Activated CD8-positive, alpha-beta memory T cell treated with anti-CD3 and anti-CD28 coated beads, Interleukin-2, amount 50 U/mL, for 24 hours (primary cell): ENCODE measurements at regions not wholly inside any gene's neighbourhood (a gene's known extent, or its start where the extent isn't known, plus 50 kb on each side); places are given as distances from the start of the nearest gene placed in this dataset.
A peak's percentile ranks its signal among the peaks of the same experiment; 100 is the strongest.
"Not testable (repeated sequence)": the region's sequence is repeated elsewhere in the genome, so short reads cannot be mapped to it uniquely, and the experiment has no call there.

Experiments used
- DNase-seq: peaks from one replicate; pipeline ENCODE4 v3.0.0-alpha.2; 2020; ENCODE audit errors: extremely low read depth

GRCh38 chr17:36695710-36696109 lies 94.3 kb downstream of the MRM1 start:
- DNase-seq: not testable (repeated sequence)

DNA sequence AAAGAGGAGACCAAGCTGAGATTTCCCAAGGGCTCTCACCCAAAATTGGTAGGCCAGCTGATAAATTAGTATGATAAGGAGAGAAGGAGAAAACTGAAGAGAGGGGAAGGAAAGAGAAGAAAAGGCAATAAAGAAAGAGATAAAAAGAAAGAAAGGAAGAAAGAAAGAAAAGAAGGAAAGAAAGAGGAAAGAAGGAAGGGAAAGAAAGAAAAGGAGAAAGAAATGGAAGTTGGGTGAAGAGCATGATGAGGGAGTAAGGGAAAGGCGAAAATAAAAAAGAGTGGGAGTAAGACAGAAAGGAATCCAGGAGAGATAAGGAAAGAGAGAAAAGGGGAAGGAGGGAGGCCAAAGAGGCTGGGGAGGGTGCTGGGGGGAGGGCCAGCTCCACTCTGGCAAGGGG lies 95.4 kb downstream of the MRM1 start:
- no peak for DNase-seq

DNA sequence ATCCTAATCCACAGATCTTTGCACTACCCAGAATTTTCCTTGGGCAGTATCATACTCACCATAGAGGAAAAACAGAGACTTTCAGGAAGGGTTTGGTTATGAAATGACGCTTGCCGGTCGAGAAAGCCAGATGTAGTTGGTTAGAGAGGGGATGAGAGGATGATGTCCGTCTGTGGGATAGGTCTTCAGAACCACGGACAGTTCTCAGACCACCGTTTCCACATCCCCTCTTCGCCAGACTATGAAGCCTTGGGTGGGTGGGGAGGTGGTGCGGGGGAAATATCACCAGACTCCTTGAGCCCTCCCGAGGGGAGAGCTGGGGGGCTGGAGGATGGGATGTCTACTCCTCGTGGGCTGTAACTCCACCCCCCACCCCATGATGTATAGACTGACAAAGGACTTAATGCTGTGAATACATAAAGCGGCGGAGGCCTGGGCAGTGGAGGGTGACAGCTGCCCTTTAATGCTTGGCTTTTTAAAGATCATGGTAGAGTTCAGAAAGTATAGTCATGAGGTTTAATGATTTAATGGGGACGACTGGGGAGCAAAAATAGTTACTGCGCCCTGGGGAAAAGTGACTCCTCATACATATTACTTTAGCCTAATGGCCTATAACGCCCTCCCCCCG lies 96.6 kb downstream of the MRM1 start:
- DNase-seq: no peak

- DNase-seq: no peak
Observed at GRCh38 chr17:36701429-36702099, 100.2 kb downstream of the MRM1 start.

DNA sequence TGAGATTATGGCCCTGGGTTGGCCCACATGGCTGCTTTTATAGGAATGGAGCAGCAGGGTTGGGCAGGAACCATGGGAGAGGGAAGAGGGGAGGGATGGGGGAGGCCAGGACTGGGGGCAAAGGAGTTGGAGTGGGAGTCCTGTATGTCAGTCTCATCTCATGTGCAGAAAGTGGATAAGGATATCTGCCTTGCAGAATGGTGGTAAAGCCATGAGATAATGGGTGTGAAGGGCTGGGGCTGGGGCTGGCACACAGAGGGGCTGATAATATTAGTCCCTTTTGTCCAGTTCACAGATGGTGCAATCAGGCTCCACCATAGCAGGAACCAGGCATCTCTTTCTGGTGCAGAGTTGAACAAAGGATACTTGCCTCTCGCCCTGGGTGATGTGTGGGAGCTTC lies 101.3 kb downstream of the MRM1 start:
- no peak for DNase-seq

GRCh38 chr17:36703860-36704266 lies 102.5 kb downstream of the MRM1 start:
- DNase-seq: no peak

DNA sequence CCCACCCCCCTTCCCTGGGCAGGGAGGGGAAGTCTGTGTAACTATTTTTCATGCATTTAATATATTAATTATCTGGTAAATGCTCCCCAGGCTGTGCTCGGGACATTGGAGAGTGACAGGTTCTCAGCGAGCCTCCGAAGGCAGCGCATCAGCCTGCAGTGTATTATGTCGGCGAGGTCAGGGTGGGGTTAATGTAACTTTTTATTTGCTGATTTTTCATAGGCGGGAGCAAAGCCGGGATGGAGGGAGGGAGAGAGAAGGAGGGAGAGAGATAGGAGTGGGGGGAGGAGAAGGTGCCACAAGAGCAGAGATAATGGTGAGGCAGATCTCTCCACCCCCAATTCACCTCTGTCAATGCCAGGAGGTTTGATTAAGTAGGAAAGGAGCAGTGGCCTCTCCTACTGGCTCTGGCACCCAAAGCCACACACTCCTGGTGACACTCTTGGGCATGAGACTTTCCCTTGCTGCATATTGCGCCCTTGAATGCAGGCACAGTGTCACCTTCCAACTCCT lies 104.0 kb downstream of the MRM1 start:
- DNase-seq: no peak

- DNase-seq: no peak
Observed at GRCh38 chr17:36705874-36706731, 104.7 kb downstream of the MRM1 start.

DNA sequence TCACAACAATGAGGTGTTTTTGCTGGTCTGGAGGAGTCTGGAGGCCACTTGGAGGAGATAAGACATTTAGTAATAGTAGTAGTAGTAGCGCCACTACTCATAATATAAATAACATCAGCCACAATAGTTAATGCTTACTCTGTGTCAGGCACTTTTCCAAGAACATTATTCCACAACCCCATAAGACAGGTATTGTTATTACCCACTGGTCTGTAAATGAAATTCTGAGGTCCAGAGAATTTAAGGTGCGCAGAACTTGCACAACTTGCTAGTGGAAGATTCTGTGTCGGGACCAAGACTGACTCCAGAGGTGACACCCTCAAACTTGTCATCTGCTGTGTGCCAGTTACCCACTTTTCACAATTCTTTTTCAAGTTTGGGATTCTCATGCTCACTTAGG lies 106.5 kb downstream of the MRM1 start:
- DNase-seq: no peak

GRCh38 chr17:36714789-36715188 lies 113.4 kb downstream of the MRM1 start:
- DNase-seq: no peak

- no peak for DNase-seq
Observed at GRCh38 chr17:36715951-36716350, 114.6 kb downstream of the MRM1 start.

GRCh38 chr17:36717088-36717487 lies 115.7 kb downstream of the MRM1 start:
- DNase-seq: no peak

DNA sequence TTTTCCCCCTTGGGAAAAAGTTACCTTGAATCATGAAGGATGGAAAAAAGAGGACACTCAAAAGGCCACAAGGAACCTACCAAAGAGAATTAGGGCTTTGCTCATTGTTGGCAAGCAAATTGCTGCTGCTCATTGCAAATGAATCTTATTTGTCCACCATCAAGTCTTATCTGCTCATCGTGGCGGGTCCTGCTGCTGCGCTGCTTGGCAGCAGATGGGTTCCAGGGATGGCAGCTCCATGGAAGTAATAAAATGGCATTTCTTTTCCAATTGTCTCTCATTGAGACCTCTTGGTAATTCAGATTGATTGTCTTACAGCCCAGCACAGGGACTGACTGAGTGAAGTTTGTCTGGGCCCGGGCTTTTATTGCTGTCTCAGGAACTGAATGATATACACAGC lies 118.7 kb downstream of the MRM1 start:
- DNase-seq: no peak

DNA sequence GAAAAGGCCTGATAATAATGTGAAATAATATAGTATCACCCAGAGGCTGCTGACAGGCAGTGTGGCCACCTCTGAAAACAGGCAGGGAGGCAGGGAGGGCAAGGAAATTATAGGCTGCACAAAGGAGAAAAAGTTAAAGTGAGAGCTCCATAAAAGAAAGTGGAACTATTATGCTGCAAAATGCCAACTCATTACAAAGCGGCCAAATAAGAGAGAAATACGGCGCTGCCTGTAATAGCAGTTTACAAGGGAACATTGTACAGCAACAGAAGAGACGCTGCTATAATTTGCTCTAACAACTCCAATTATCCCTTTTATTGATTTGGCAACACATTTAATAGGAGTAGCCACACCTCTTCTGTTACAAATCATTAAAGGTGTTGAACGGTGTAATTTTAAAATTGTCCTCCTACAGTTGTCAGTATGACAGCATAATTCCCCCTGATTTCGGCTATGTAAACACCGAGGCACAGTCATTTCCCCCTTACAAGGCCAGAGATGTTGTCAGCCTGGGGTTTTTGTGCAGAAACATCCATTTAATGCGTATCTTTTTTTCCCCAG lies 120.3 kb downstream of the MRM1 start:
- no peak for DNase-seq

DNA sequence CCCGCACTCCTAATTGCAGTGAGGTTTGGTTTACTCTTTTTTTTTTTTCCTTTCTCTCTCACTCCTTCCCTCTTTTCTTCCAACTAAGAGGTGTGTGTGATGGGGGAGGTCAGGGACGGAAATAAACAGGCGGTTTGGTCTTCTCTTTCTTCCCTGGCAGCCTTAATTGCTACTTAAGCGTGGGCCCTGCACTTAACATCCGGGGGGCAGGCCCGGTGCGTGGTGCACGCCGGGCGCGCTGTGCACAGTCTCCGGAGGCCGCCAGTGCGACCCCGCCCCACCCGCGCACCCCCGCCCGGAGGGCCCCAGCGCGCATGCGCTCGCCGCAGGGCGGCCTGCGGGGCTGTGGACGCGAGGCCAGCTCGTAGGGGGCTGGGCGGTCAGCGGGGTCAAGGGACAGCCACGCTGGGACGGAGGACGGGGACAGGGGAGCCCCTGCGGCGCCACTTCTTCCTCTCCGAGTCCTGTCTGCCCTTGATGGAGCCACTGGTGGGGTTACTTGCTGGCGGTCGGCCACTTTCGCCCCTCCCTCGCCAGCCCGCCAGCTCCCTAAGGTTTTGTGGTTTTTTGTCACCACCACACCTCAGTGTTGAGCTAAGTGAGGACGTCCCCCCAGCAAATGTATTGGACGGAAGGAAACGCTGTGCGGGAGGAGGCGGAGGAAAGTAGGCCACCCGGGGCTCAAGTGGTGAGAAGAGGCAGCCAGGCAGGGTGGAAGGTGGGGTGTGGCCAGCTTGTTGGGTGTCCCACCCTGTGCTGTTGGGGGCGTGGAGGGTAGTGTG lies 120.9 kb downstream of the MRM1 start:
- DNase-seq: peak; percentile 42

GRCh38 chr17:36722903-36723263 lies 121.5 kb downstream of the MRM1 start:
- DNase-seq: no peak

- no peak for DNase-seq
Observed at GRCh38 chr17:36723459-36724025, 122.2 kb downstream of the MRM1 start.

- no peak for DNase-seq
Observed at GRCh38 chr17:36726199-36726598, 124.8 kb downstream of the MRM1 start.

DNA sequence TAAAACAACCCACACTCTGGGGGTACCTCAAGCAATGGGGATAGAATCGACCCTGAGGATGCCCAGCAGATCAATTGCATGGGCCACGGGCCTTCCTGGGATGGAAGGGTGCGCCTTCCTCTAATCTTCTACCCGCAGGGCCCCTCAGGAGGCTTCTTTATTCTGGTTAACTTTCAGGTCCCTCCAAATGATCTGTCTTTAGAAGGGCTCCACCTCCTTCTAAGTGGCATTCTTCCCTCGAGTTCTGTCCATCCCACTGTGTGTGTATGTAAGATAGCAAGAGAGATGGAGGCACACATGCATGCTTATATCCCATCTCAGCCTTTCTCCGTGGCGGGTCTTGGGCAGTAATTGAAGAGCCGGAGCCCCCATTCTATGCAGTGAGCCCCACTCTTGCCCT lies 125.7 kb downstream of the MRM1 start:
- no peak for DNase-seq

- no peak for DNase-seq
Observed at GRCh38 chr17:36727577-36727976, 126.2 kb downstream of the MRM1 start.
